ENCODE measurements at regions not wholly inside any gene's neighbourhood (a gene's known extent, or its start where the extent isn't known, plus 50 kb on each side); places are given as distances from the start of the nearest gene placed in this dataset.

GRCh38 chr10:88127766-88128165 lies 264.3 kb downstream of the PTEN start:
- H3K4me3 ChIP-seq (ENCODE audit: low read depth, low read length) = no peak overlapping the region
- DNase-seq (ENCODE audit: low read depth) = no peak
- TF ChIP-seq CTCF (IDR thresholded peaks at IDR 0.05; ENCODE audit: control insufficient read depth, extremely low read depth, insufficient read depth) = no peak

GRCh38 chr10:88129013-88129412 lies 265.6 kb downstream of the PTEN start:
- no peak overlapping the region for H3K4me3 ChIP-seq (ENCODE audit: low read depth, low read length)
- TF ChIP-seq CTCF (IDR thresholded peaks at IDR 0.05; ENCODE audit: control insufficient read depth, extremely low read depth, insufficient read depth) = no peak
- DNase-seq (ENCODE audit: low read depth) = no peak

GRCh38 chr10:88130912-88131311 lies 267.5 kb downstream of the PTEN start:
- no peak overlapping the region for H3K4me3 ChIP-seq (ENCODE audit: low read depth, low read length)
- TF ChIP-seq CTCF (IDR thresholded peaks at IDR 0.05; ENCODE audit: control insufficient read depth, extremely low read depth, insufficient read depth) = no peak
- no peak for DNase-seq (ENCODE audit: low read depth)

GRCh38 chr10:88131511-88132139 lies 268.2 kb downstream of the PTEN start:
- TF ChIP-seq CTCF (IDR thresholded peaks at IDR 0.05; ENCODE audit: control insufficient read depth, extremely low read depth, insufficient read depth) = no peak
- peak; percentile 95 for DNase-seq (ENCODE audit: low read depth)
- H3K4me3 ChIP-seq (ENCODE audit: low read depth, low read length) = no peak overlapping the region

GRCh38 chr10:88136712-88137111 lies 273.3 kb downstream of the PTEN start:
- no peak for TF ChIP-seq CTCF (IDR thresholded peaks at IDR 0.05; ENCODE audit: control insufficient read depth, extremely low read depth, insufficient read depth)
- no peak for DNase-seq (ENCODE audit: low read depth)
- no peak overlapping the region for H3K4me3 ChIP-seq (ENCODE audit: low read depth, low read length)

- no peak for DNase-seq (ENCODE audit: low read depth)
- H3K4me3 ChIP-seq (ENCODE audit: low read depth, low read length) = no peak overlapping the region
- TF ChIP-seq CTCF (IDR thresholded peaks at IDR 0.05; ENCODE audit: control insufficient read depth, extremely low read depth, insufficient read depth) = no peak
These were observed 275.0 kb downstream of the PTEN start for GRCh38 chr10:88138319-88138848.

All from LNCaP clone FGC (cell line).